ENCODE measurements at regions not wholly inside any gene's neighbourhood (a gene's known extent, or its start where the extent isn't known, plus 50 kb on each side); places are given as distances from the start of the nearest gene placed in this dataset.
A peak's percentile ranks its signal among the peaks of the same experiment; 100 is the strongest.

GRCh38 chr1:30305519-30305918, 417.9 kb downstream of the MATN1 start:
- no peak for ATAC-seq
- H3K27ac Mint-ChIP-seq = no peak overlapping the region
- no peaks in the 10 kb centered on the region for H3K27me3 Mint-ChIP-seq
- CTCF ChIA-PET = no interaction called here
- peak; percentile 22 for DNase-seq
- no peaks in the 10 kb centered on the region for H3K36me3 Mint-ChIP-seq
- H3K4me1 Mint-ChIP-seq = no peaks in the 10 kb centered on the region
- no peaks in the 10 kb centered on the region for H3K9me3 Mint-ChIP-seq (ENCODE audit: low read depth)
- no peak overlapping the region for H3K4me3 Mint-ChIP-seq

GRCh38 chr1:30305061-30305460, 418.3 kb downstream of the MATN1 start:
- H3K9me3 Mint-ChIP-seq (ENCODE audit: low read depth) = no peaks in the 10 kb centered on the region
- H3K4me1 Mint-ChIP-seq = no peaks in the 10 kb centered on the region
- H3K27me3 Mint-ChIP-seq = no peaks in the 10 kb centered on the region
- CTCF ChIA-PET = no interaction called here
- H3K4me3 Mint-ChIP-seq = no peak overlapping the region
- DNase-seq = no peak
- no peaks in the 10 kb centered on the region for H3K36me3 Mint-ChIP-seq
- H3K27ac Mint-ChIP-seq = no peak overlapping the region
- no peak for ATAC-seq

- no peaks in the 10 kb centered on the region for H3K27me3 Mint-ChIP-seq
- H3K27ac Mint-ChIP-seq = no peak overlapping the region
Observed at GRCh38 chr1:30304080-30304479, 419.3 kb downstream of the MATN1 start.

GRCh38 chr1:30303387-30303786, 420.0 kb downstream of the MATN1 start:
- no peak for ATAC-seq
- CTCF ChIA-PET = no interaction called here
- Mint-ChIP-seq H3K4me3 (no peak overlapping the region), H3K9me3 (ENCODE audit: low read depth) (no peaks in the 10 kb centered on the region), H3K27me3 (no peaks in the 10 kb centered on the region), H3K4me1 (no peaks in the 10 kb centered on the region), H3K27ac (no peak overlapping the region), H3K36me3 (no peaks in the 10 kb centered on the region)
- no peak for DNase-seq

More at GRCh38 chr1:30304080-30304479, 419.3 kb downstream of the MATN1 start:
- ATAC-seq = no peak
- CTCF ChIA-PET = no interaction called here
- Mint-ChIP-seq H3K4me3 (no peak overlapping the region), H3K9me3 (ENCODE audit: low read depth) (no peaks in the 10 kb centered on the region), H3K36me3 (no peaks in the 10 kb centered on the region), H3K4me1 (no peaks in the 10 kb centered on the region)
- DNase-seq = no peak

- H3K4me1 Mint-ChIP-seq = no peaks in the 10 kb centered on the region
- DNase-seq = no peak
- no peaks in the 10 kb centered on the region for H3K27me3 Mint-ChIP-seq
- no peaks in the 10 kb centered on the region for H3K9me3 Mint-ChIP-seq (ENCODE audit: low read depth)
- no peak for ATAC-seq
- no peaks in the 10 kb centered on the region for H3K36me3 Mint-ChIP-seq
- H3K4me3 Mint-ChIP-seq = no peak overlapping the region
- no peak overlapping the region for H3K27ac Mint-ChIP-seq
- CTCF ChIA-PET = no interaction called here
Observed at GRCh38 chr1:30302858-30303257, 420.5 kb downstream of the MATN1 start.

GRCh38 chr1:30300669-30301068, 422.7 kb downstream of the MATN1 start:
- no peaks in the 10 kb centered on the region for H3K27me3 Mint-ChIP-seq
- no peaks in the 10 kb centered on the region for H3K9me3 Mint-ChIP-seq (ENCODE audit: low read depth)
- H3K36me3 Mint-ChIP-seq = no peaks in the 10 kb centered on the region
- H3K4me1 Mint-ChIP-seq = no peaks in the 10 kb centered on the region
- no peak for ATAC-seq
- DNase-seq = peak; percentile 15
- CTCF ChIA-PET = interaction anchor here (2.4 kb wide), 1 partner anchor 13 kb away, joined by 5 read pairs; no protein-coding TSS in a partner anchor
- no peak overlapping the region for H3K27ac Mint-ChIP-seq
- no peak overlapping the region for H3K4me3 Mint-ChIP-seq

- H3K9me3 Mint-ChIP-seq (ENCODE audit: low read depth) = no peaks in the 10 kb centered on the region
- DNase-seq (peak; percentile 9), ATAC-seq (no peak)
- CTCF ChIA-PET = interaction anchor here (2.4 kb wide), 1 partner anchor 12 kb away, joined by 5 read pairs; no protein-coding TSS in a partner anchor
- H3K27ac Mint-ChIP-seq = no peak overlapping the region
- H3K4me1 Mint-ChIP-seq = no peaks in the 10 kb centered on the region
- H3K4me3 Mint-ChIP-seq = no peak overlapping the region
- peaks cover 3% of the 10 kb centered on the region for H3K27me3 Mint-ChIP-seq
- H3K36me3 Mint-ChIP-seq = no peaks in the 10 kb centered on the region
Observed at GRCh38 chr1:30299393-30299792, 424.0 kb downstream of the MATN1 start.

GRCh38 chr1:30295674-30296073, 427.7 kb downstream of the MATN1 start:
- H3K4me3 Mint-ChIP-seq = no peak overlapping the region

GRCh38 chr1:30295266-30295665, 428.1 kb downstream of the MATN1 start:
- Mint-ChIP-seq H3K27ac (no peak overlapping the region), H3K4me1 (no peaks in the 10 kb centered on the region), H3K27me3 (peaks cover 24% of the 10 kb centered on the region), H3K36me3 (no peaks in the 10 kb centered on the region), H3K9me3 (ENCODE audit: low read depth) (no peaks in the 10 kb centered on the region), H3K4me3 (no peak overlapping the region)
- CTCF ChIA-PET = no interaction called here
- DNase-seq (no peak), ATAC-seq (no peak)

More at GRCh38 chr1:30295674-30296073, 427.7 kb downstream of the MATN1 start:
- ATAC-seq (no peak), DNase-seq (peak; percentile 27)
- Mint-ChIP-seq H3K9me3 (ENCODE audit: low read depth) (no peaks in the 10 kb centered on the region), H3K36me3 (no peaks in the 10 kb centered on the region), H3K4me1 (no peaks in the 10 kb centered on the region), H3K27me3 (peaks cover 22% of the 10 kb centered on the region), H3K27ac (no peak overlapping the region)
- CTCF ChIA-PET = no interaction called here

GRCh38 chr1:30294508-30294907, 428.9 kb downstream of the MATN1 start:
- Mint-ChIP-seq H3K27me3 (peaks cover 24% of the 10 kb centered on the region), H3K4me3 (no peak overlapping the region), H3K4me1 (no peaks in the 10 kb centered on the region), H3K9me3 (ENCODE audit: low read depth) (no peaks in the 10 kb centered on the region), H3K36me3 (no peaks in the 10 kb centered on the region), H3K27ac (no peak overlapping the region)
- CTCF ChIA-PET = no interaction called here
- DNase-seq (peak; percentile 22), ATAC-seq (no peak)

- CTCF ChIA-PET = no interaction called here
- H3K9me3 Mint-ChIP-seq (ENCODE audit: low read depth) = no peaks in the 10 kb centered on the region
- peaks cover 24% of the 10 kb centered on the region for H3K27me3 Mint-ChIP-seq
- no peak overlapping the region for H3K27ac Mint-ChIP-seq
- no peak overlapping the region for H3K4me3 Mint-ChIP-seq
- H3K4me1 Mint-ChIP-seq = no peaks in the 10 kb centered on the region
- no peak for DNase-seq
- H3K36me3 Mint-ChIP-seq = no peaks in the 10 kb centered on the region
- no peak for ATAC-seq
Observed at GRCh38 chr1:30292451-30292850, 430.9 kb downstream of the MATN1 start.

GRCh38 chr1:30291526-30291925, 431.9 kb downstream of the MATN1 start:
- CTCF ChIA-PET = no interaction called here
- no peak for ATAC-seq

GRCh38 chr1:30290581-30290980, 432.8 kb downstream of the MATN1 start:
- no peak overlapping the region for H3K4me3 Mint-ChIP-seq
- H3K27ac Mint-ChIP-seq = no peak overlapping the region
- no peak for DNase-seq
- H3K4me1 Mint-ChIP-seq = no peaks in the 10 kb centered on the region
- no peaks in the 10 kb centered on the region for H3K9me3 Mint-ChIP-seq (ENCODE audit: low read depth)
- CTCF ChIA-PET = no interaction called here
- no peak for ATAC-seq
- H3K36me3 Mint-ChIP-seq = no peaks in the 10 kb centered on the region
- H3K27me3 Mint-ChIP-seq = peaks cover 24% of the 10 kb centered on the region

More at GRCh38 chr1:30291526-30291925, 431.9 kb downstream of the MATN1 start:
- H3K27ac Mint-ChIP-seq = no peak overlapping the region
- no peaks in the 10 kb centered on the region for H3K9me3 Mint-ChIP-seq (ENCODE audit: low read depth)
- no peak overlapping the region for H3K4me3 Mint-ChIP-seq
- no peaks in the 10 kb centered on the region for H3K4me1 Mint-ChIP-seq
- no peaks in the 10 kb centered on the region for H3K36me3 Mint-ChIP-seq
- DNase-seq = no peak
- peaks cover 24% of the 10 kb centered on the region for H3K27me3 Mint-ChIP-seq

- H3K36me3 Mint-ChIP-seq = peaks cover 3% of the 10 kb centered on the region
- H3K9me3 Mint-ChIP-seq (ENCODE audit: low read depth) = peaks cover 3% of the 10 kb centered on the region
- peaks cover 19% of the 10 kb centered on the region for H3K27me3 Mint-ChIP-seq
- ATAC-seq (no peak), DNase-seq (no peak)
- CTCF ChIA-PET = interaction anchor here (1.4 kb wide), 1 partner anchor 12 kb away, joined by 5 read pairs; no protein-coding TSS in a partner anchor
- H3K4me3 Mint-ChIP-seq = no peak overlapping the region
- H3K4me1 Mint-ChIP-seq = peaks cover 11% of the 10 kb centered on the region
- H3K27ac Mint-ChIP-seq = no peak overlapping the region
Observed at GRCh38 chr1:30287976-30288375, 435.4 kb downstream of the MATN1 start.

Measured in activated CD8-positive, alpha-beta memory T cell treated with anti-CD3 and anti-CD28 coated beads, Interleukin-2, amount 10 ng/mL, durations not matched to agents 7 days and 5 days (primary cell).